ENCODE measurements at regions not wholly inside any gene's neighbourhood (a gene's known extent, or its start where the extent isn't known, plus 50 kb on each side); places are given as distances from the start of the nearest gene placed in this dataset.

GRCh38 chr2:217008794-217009193, 148.9 kb upstream of the TNP1 start:
- no peak for DNase-seq (ENCODE audit: low read depth)
- TF ChIP-seq CTCF (IDR thresholded peaks at IDR 0.05; ENCODE audit: control insufficient read depth, insufficient read depth, low read depth, low read length, missing control alignments): no peak
- H3K4me3 ChIP-seq (ENCODE audit: control insufficient read depth, low read depth, low read length): no peak overlapping the region

- no peak for TF ChIP-seq CTCF (IDR thresholded peaks at IDR 0.05; ENCODE audit: control insufficient read depth, insufficient read depth, low read depth, low read length, missing control alignments)
- no peak for DNase-seq (ENCODE audit: low read depth)
- no peak overlapping the region for H3K4me3 ChIP-seq (ENCODE audit: control insufficient read depth, low read depth, low read length)
Observed at GRCh38 chr2:217006217-217006616, 146.4 kb upstream of the TNP1 start.

- H3K4me3 ChIP-seq (ENCODE audit: control insufficient read depth, low read depth, low read length): no peak overlapping the region
- no peak for TF ChIP-seq CTCF (IDR thresholded peaks at IDR 0.05; ENCODE audit: control insufficient read depth, insufficient read depth, low read depth, low read length, missing control alignments)
- DNase-seq (ENCODE audit: low read depth): no peak
Observed at GRCh38 chr2:217004656-217005055, 144.8 kb upstream of the TNP1 start.

- no peak overlapping the region for H3K4me3 ChIP-seq (ENCODE audit: control insufficient read depth, low read depth, low read length)
- DNase-seq (ENCODE audit: low read depth): no peak
- no peak for TF ChIP-seq CTCF (IDR thresholded peaks at IDR 0.05; ENCODE audit: control insufficient read depth, insufficient read depth, low read depth, low read length, missing control alignments)
Observed at GRCh38 chr2:217001740-217002139, 141.9 kb upstream of the TNP1 start.

- H3K4me3 ChIP-seq (ENCODE audit: control insufficient read depth, low read depth, low read length): no peak overlapping the region
- DNase-seq (ENCODE audit: low read depth): no peak
- no peak for TF ChIP-seq CTCF (IDR thresholded peaks at IDR 0.05; ENCODE audit: control insufficient read depth, insufficient read depth, low read depth, low read length, missing control alignments)
Observed at GRCh38 chr2:217000406-217000805, 140.5 kb upstream of the TNP1 start.

- H3K4me3 ChIP-seq (ENCODE audit: control insufficient read depth, low read depth, low read length): no peak overlapping the region
- TF ChIP-seq CTCF (IDR thresholded peaks at IDR 0.05; ENCODE audit: control insufficient read depth, insufficient read depth, low read depth, low read length, missing control alignments): no peak
- no peak for DNase-seq (ENCODE audit: low read depth)
Observed at GRCh38 chr2:216996279-216996845, 136.5 kb upstream of the TNP1 start.
